MCF 10A (cell line): ENCODE measurements at regions not wholly inside any gene's neighbourhood (a gene's known extent, or its start where the extent isn't known, plus 50 kb on each side); places are given as distances from the start of the nearest gene placed in this dataset.

ENCODE experiments used
- BruUV-seq: library from RNA; stranded (reverse); fragments of 400-500 nt; replicated peaks from 2 replicates; lab custom pipeline; 2021; lab: Mats Ljungman, UMichigan
- CTCF ChIA-PET: fragments of 300-600 bp; sonication (Branson Sonifier 250); formaldehyde crosslinking; extraction: SDS; loops from one replicate; lab custom pipeline; 2021; ENCODE audit warnings: antibody characterized with exemption, inconsistent platforms; lab: Yijun Ruan, JAX
- POLR2A ChIA-PET: fragments of 300-600, 350-650 bp; sonication (Branson Sonifier 250); formaldehyde crosslinking; extraction: SDS; loops from one replicate; lab custom pipeline; 2020; ENCODE audit warnings: antibody characterized with exemption, inconsistent platforms; lab: Yijun Ruan, JAX
- DNase-seq: peaks from one replicate; pipeline ENCODE4 v3.0.0-alpha.2; 2018; ENCODE audit not compliant: unreplicated experiment
- H3K27ac Mint-ChIP-seq: one replicate; pipeline ENCODE4 v1.8.0; 2022; ENCODE audit warnings: mild to moderate bottlenecking, low read depth, mixed read lengths; ENCODE audit not compliant: unreplicated experiment
- H3K27me3 Mint-ChIP-seq: one replicate; pipeline ENCODE4 v1.8.0; 2022; ENCODE audit warnings: mixed read lengths; ENCODE audit not compliant: insufficient read depth, unreplicated experiment
- H3K36me3 Mint-ChIP-seq: one replicate; pipeline ENCODE4 v1.8.0; 2022; ENCODE audit warnings: mild to moderate bottlenecking, moderate library complexity, mixed read lengths; ENCODE audit not compliant: insufficient read depth, unreplicated experiment
- H3K4me1 Mint-ChIP-seq: one replicate; pipeline ENCODE4 v1.8.0; 2022; ENCODE audit warnings: mixed read lengths; ENCODE audit not compliant: insufficient read depth, unreplicated experiment
- H3K4me3 Mint-ChIP-seq: one replicate; pipeline ENCODE4 v1.8.0; 2022; ENCODE audit warnings: mild to moderate bottlenecking, moderate library complexity, mixed read lengths; ENCODE audit not compliant: unreplicated experiment
- H3K9me3 Mint-ChIP-seq: one replicate; pipeline ENCODE4 v1.8.0; 2022; ENCODE audit warnings: mixed read lengths; ENCODE audit not compliant: unreplicated experiment
- intact Hi-C: fragments of 100-400 bp; cut with micrococcal nuclease; formaldehyde crosslinking; loops from 2 replicates; pipeline ENCODE4 v1.14.1; 2022
- TF ChIP-seq, protein P1 (sequence below): fragments of 200-600 bp; IDR thresholded peaks from one replicate; pipeline ENCODE4 v1.8.0; 2022; ENCODE audit warnings: antibody characterized with exemption, mild to moderate bottlenecking; ENCODE audit not compliant: unreplicated experiment

DNA sequence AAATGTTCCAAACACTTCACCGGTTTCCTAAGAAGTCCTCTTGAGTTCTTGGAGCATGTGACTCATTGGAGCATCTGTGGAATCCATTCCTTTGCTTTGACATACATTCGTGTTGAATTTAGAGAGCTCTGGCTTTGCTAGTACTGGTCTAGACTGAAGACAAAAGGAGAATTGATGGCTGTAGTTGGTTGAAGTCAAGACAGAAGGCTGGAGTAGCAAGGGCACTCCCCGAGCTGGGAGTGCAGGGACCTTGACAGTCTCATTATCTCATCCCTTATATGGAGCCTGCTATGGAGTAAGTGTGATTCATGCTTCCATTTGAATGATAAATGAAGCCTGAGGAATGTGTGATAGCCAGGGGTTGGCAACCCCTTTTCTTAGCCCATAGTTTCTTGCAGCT lies 1249.1 kb downstream of the TYW1 start:
- intact Hi-C loops: no loop called here
- Mint-ChIP-seq H3K4me1 (no peaks in the 10 kb centered on the region), H3K27ac (no peak overlapping the region), H3K9me3 (peaks cover 34% of the 10 kb centered on the region), H3K36me3 (no peaks in the 10 kb centered on the region), H3K4me3 (no peak overlapping the region), H3K27me3 (no peaks in the 10 kb centered on the region)
- TF ChIP-seq, protein P1, sequence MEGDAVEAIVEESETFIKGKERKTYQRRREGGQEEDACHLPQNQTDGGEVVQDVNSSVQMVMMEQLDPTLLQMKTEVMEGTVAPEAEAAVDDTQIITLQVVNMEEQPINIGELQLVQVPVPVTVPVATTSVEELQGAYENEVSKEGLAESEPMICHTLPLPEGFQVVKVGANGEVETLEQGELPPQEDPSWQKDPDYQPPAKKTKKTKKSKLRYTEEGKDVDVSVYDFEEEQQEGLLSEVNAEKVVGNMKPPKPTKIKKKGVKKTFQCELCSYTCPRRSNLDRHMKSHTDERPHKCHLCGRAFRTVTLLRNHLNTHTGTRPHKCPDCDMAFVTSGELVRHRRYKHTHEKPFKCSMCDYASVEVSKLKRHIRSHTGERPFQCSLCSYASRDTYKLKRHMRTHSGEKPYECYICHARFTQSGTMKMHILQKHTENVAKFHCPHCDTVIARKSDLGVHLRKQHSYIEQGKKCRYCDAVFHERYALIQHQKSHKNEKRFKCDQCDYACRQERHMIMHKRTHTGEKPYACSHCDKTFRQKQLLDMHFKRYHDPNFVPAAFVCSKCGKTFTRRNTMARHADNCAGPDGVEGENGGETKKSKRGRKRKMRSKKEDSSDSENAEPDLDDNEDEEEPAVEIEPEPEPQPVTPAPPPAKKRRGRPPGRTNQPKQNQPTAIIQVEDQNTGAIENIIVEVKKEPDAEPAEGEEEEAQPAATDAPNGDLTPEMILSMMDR: no peak
- ChIA-PET POLR2A (no interaction called here), CTCF (no interaction called here)
- BruUV-seq: no TSS peak
- no peak for DNase-seq

DNA sequence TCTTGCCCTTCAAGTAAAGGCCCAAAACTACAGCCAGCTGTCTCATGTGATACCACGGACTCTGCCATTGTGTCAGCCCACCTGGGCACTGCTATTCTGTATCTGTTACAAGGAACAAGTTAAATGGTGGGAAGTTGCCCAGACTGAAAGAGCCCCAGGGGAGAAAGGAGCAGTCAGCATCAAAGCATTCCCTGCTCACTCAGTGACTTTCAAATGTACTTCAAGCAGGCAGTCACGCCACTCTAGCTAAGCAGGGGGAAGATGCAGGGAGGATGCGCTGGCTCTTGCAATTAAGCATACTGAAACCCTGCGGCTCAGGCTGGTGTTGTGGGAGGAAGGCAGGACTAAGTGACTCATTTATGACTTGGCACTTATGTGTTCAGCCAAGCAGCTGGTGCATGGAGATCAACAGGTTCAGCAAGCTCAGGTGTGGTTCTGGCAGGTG lies 1249.6 kb downstream of the TYW1 start:
- ChIA-PET POLR2A (no interaction called here), CTCF (no interaction called here)
- Mint-ChIP-seq H3K27me3 (no peaks in the 10 kb centered on the region), H3K4me3 (no peak overlapping the region), H3K27ac (no peak overlapping the region), H3K4me1 (no peaks in the 10 kb centered on the region), H3K9me3 (peaks cover 34% of the 10 kb centered on the region), H3K36me3 (no peaks in the 10 kb centered on the region)
- TF ChIP-seq, protein P1: no peak
- no TSS peak for BruUV-seq
- intact Hi-C loops: no loop called here
- DNase-seq: no peak

DNA sequence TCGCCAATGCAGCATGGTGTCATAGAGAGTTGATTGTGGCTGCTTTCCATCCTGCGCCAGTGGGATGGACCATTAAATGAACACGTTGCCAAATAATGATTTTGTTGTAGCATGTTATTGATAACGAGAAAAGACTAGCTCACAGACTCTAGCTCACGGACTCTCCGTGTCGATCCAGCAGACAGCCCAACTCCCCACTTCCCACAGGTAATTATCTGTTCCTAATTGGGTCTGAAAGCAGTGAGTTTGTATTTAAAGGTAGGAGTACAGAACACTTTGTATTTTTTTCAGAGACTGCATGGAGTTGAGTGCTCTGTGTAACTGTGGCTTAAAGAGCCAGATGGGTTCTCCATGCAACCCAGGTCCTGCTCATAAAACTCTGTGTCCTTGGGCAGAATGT lies 1250.5 kb downstream of the TYW1 start:
- peaks cover 41% of the 10 kb centered on the region for H3K9me3 Mint-ChIP-seq
- no TSS peak for BruUV-seq
- H3K27ac Mint-ChIP-seq: no peak overlapping the region

DNA sequence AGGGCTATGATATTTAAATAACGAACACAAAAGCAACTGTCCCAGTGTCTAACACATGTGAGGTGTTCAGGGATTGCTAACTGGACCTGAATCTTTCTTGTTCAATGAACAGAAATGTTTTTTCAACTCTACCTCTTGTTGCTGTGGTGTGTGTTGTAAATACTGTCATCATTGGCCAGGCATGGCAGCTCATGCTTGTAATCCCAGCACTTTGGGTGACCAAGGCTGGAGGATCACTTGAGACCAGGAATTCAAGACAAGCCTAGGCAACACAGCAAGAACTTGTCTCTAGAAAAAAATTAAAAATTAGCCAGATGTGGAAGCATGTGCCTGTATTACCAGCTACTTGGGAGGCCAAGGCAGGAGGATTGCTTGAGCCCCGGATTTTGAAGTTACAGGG lies 1250.9 kb downstream of the TYW1 start:
- TF ChIP-seq, protein P1: no peak
- H3K4me1 Mint-ChIP-seq: no peaks in the 10 kb centered on the region
- no peaks in the 10 kb centered on the region for H3K36me3 Mint-ChIP-seq
- ChIA-PET CTCF (interaction anchor here (0.6 to 0.7 kb wide), 2 partner anchors 44 to 326 kb away, joined by 3 to 5 read pairs; no protein-coding TSS in a partner anchor), POLR2A (no interaction called here)
- no TSS peak for BruUV-seq
- no peak for DNase-seq
- intact Hi-C loops: no loop called here
- H3K9me3 Mint-ChIP-seq: peaks cover 38% of the 10 kb centered on the region
- no peaks in the 10 kb centered on the region for H3K27me3 Mint-ChIP-seq
- no peak overlapping the region for H3K4me3 Mint-ChIP-seq
- H3K27ac Mint-ChIP-seq: no peak overlapping the region

More for the DNA sequence above, 1250.5 kb downstream of the TYW1 start:
- intact Hi-C loops: no loop called here
- TF ChIP-seq, protein P1: no peak
- Mint-ChIP-seq H3K4me1 (no peaks in the 10 kb centered on the region), H3K27me3 (no peaks in the 10 kb centered on the region), H3K36me3 (no peaks in the 10 kb centered on the region), H3K4me3 (no peak overlapping the region)
- no peak for DNase-seq
- ChIA-PET POLR2A (no interaction called here), CTCF (no interaction called here)
